Breast epithelium (tissue), 4 donors: ENCODE measurements at regions not wholly inside any gene's neighbourhood (a gene's known extent, or its start where the extent isn't known, plus 50 kb on each side); places are given as distances from the start of the nearest gene placed in this dataset.
A peak's percentile ranks its signal among the peaks of the same experiment; 100 is the strongest.

ENCODE experiments used
- DNase-seq, 2 donors: peaks; one replicate each; pipeline ENCODE4 v3.0.0-alpha.2; 2019; ENCODE audit warnings: low spot score in 2 of 2
- H3K27ac ChIP-seq, 2 donors: fragments of 200-600 bp; sonication (generic) in 1 of 2; one replicate each; pipeline ENCODE4 v1.5.1; 2016 to 2019; ENCODE audit warnings: mild to moderate bottlenecking in 1 of 2
- H3K27me3 ChIP-seq, 2 donors: fragments of 200-600 bp; sonication (generic) in 1 of 2; one replicate each; pipeline versions ENCODE4 v1.5.1 to v1.6.0; 2017 to 2019; ENCODE audit warnings: control low read depth in 1 of 2, mild to moderate bottlenecking in 1 of 2
- H3K36me3 ChIP-seq: fragments of 200-600 bp; one replicate; pipeline ENCODE4 v1.5.1; 2019
- H3K4me1 ChIP-seq, 2 donors: fragments of 200-600 bp; sonication (generic); one replicate each; pipeline ENCODE4 v1.5.1; 2016 to 2019; ENCODE audit warnings: control low read depth in 1 of 2
- H3K4me3 ChIP-seq, 3 donors: fragments of 200-600 bp; sonication (generic); 1 replicate in 2 of 3; 2 replicates in 1 of 3; pipeline ENCODE4 v1.5.1; 2016 to 2019; ENCODE audit warnings: mild to moderate bottlenecking in 3 of 3, moderate library complexity in 2 of 3
- H3K9me3 ChIP-seq, 2 donors: fragments of 200-600 bp; sonication (generic) in 1 of 2; one replicate each; pipeline ENCODE4 v1.5.1; 2016 to 2019; ENCODE audit warnings: control low read depth in 1 of 2
- CTCF ChIP-seq, 3 donors: fragments of 450-650 bp; IDR thresholded peaks; one replicate each; pipeline ENCODE4 v1.5.1; 2016 to 2017; ENCODE audit warnings: antibody characterized with exemption in 3 of 3, mild to moderate bottlenecking in 3 of 3, moderate library complexity in 3 of 3
- POLR2A ChIP-seq: fragments of 450-650 bp; IDR thresholded peaks from one replicate; pipeline ENCODE4 v1.6.1; 2016; ENCODE audit warnings: antibody characterized with exemption, mild to moderate bottlenecking, moderate library complexity
- POLR2AphosphoS5 ChIP-seq, 3 donors: sonication (generic); formaldehyde crosslinking; IDR thresholded peaks; one replicate each; pipeline ENCODE4 v1.6.1; 2017; ENCODE audit warnings: antibody characterized with exemption in 3 of 3
- intact Hi-C: fragments of 100-400 bp; cut with DNase I; formaldehyde crosslinking; loops from one replicate; pipeline ENCODE4 v1.15.1; 2023; ENCODE audit warnings: low total_unique reads

DNA sequence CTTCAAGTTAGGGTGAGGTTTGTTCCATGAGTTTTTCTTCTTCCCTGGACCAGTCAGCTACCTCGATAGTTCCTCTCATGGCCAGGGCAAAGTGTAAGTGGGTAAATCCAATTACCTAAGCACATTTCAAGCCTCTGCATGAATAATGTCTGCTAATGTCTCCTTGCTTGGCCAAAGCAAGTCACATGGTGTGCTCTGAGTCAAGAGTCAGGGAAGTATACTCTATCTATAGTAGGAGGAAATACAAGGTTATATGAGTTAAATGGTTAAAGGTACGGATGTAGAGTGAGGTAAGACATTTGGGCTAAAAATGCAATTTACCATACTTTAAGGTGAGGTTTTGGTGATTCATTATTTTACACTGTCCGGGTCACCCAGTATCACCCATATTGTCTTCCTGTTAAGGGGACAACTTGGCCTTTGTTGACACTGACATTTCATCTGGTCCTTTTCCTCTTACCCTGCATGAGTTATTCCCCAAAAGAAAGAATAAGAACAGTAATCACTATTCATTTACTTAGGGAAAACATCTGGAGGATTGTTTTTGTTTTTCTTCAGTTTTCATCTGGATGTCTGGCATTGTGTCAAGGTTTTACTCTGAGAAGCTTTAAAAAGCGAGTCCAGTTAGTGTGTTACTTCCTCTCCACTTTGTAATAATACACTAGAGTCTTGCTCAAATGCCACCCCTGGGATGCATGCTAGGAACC lies 405.5 kb downstream of the RND3 start:
- TF ChIP-seq CTCF (IDR thresholded peaks at IDR 0.05) (no peak), POLR2A (no peak), POLR2AphosphoS5 (IDR thresholded peaks at IDR 0.05) (no peak)
- H3K27me3 ChIP-seq, result no peaks in the 10 kb centered on the region
- no peaks in the 10 kb centered on the region for H3K4me1 ChIP-seq
- no peaks in the 10 kb centered on the region for H3K36me3 ChIP-seq
- no peaks in the 10 kb centered on the region for H3K9me3 ChIP-seq
- intact Hi-C loops, result no loop called here
- H3K4me3 ChIP-seq, result no peak overlapping the region
- peak overlapping the region; percentile 6 to 9 for H3K27ac ChIP-seq
- DNase-seq, result no peak

GRCh38 chr2:150076281-150076680 lies 411.2 kb downstream of the RND3 start:
- intact Hi-C loops, result loop anchor here (10.0 kb wide), 1 partner anchor 261 kb away; no protein-coding TSS in a partner anchor
- DNase-seq, result no peak
- TF ChIP-seq CTCF (IDR thresholded peaks at IDR 0.05) (no peak), POLR2A (no peak), POLR2AphosphoS5 (IDR thresholded peaks at IDR 0.05) (no peak)
- Histone ChIP-seq H3K27ac (no peak overlapping the region), H3K9me3 (no peaks in the 10 kb centered on the region), H3K36me3 (no peaks in the 10 kb centered on the region), H3K4me3 (no peak overlapping the region), H3K4me1 (no peaks in the 10 kb centered on the region), H3K27me3 (no peaks in the 10 kb centered on the region)

GRCh38 chr2:150075831-150076230 lies 411.6 kb downstream of the RND3 start:
- intact Hi-C loops, result loop anchor here (10.0 kb wide), 1 partner anchor 261 kb away; no protein-coding TSS in a partner anchor
- Histone ChIP-seq H3K4me3 (no peak overlapping the region), H3K36me3 (no peaks in the 10 kb centered on the region), H3K4me1 (no peaks in the 10 kb centered on the region), H3K27ac (no peak overlapping the region), H3K27me3 (no peaks in the 10 kb centered on the region), H3K9me3 (no peaks in the 10 kb centered on the region)
- no peak for DNase-seq
- TF ChIP-seq CTCF (IDR thresholded peaks at IDR 0.05), result no peak
- no peak for TF ChIP-seq POLR2AphosphoS5 (IDR thresholded peaks at IDR 0.05)
- TF ChIP-seq POLR2A, result no peak

DNA sequence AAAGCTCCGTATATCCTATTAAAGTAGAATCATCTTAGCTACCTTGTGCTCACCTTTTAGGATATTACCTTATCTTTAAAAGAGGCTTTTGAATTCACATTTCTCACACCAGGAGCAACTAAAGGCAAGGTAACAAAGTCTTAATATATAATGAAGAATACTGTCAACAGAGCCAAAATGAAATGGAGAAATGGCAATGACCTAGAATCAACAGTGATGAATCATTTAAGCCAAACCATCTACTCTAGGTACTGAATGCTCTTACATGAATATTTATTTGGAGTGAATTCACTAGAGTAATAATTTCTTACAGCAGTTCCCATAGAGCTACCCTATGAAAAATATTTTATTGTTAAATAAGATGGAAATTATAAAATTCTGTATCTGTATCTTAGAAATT lies 421.0 kb downstream of the RND3 start:
- H3K27ac ChIP-seq, result no peak overlapping the region
- H3K27me3 ChIP-seq, result no peaks in the 10 kb centered on the region
- H3K36me3 ChIP-seq, result no peaks in the 10 kb centered on the region
- TF ChIP-seq POLR2AphosphoS5 (IDR thresholded peaks at IDR 0.05) (no peak), CTCF (IDR thresholded peaks at IDR 0.05) (no peak), POLR2A (no peak)
- H3K9me3 ChIP-seq, result no peaks in the 10 kb centered on the region
- intact Hi-C loops, result no loop called here
- H3K4me1 ChIP-seq, result peaks cover 0 to 4% of the 10 kb centered on the region in 2 donors
- H3K4me3 ChIP-seq, result no peak overlapping the region
- no peak for DNase-seq

- Histone ChIP-seq H3K27me3 (no peaks in the 10 kb centered on the region), H3K36me3 (no peaks in the 10 kb centered on the region), H3K4me1 (peaks cover 0 to 4% of the 10 kb centered on the region in 2 donors), H3K4me3 (no peak overlapping the region), H3K27ac (no peak overlapping the region), H3K9me3 (no peaks in the 10 kb centered on the region)
- no peak for DNase-seq
- intact Hi-C loops, result no loop called here
- TF ChIP-seq POLR2AphosphoS5 (IDR thresholded peaks at IDR 0.05) (no peak), CTCF (IDR thresholded peaks at IDR 0.05) (no peak), POLR2A (no peak)
These were observed 423.4 kb downstream of the RND3 start for GRCh38 chr2:150063931-150064548.
